ENCODE measurements at regions not wholly inside any gene's neighbourhood (a gene's known extent, or its start where the extent isn't known, plus 50 kb on each side); places are given as distances from the start of the nearest gene placed in this dataset.

GRCh38 chr4:149964001-149964796 is 114.0 kb upstream of the DCLK2 start:
- no peak for DNase-seq (ENCODE audit: low read depth, low spot score)
- no peaks in the 10 kb centered on the region for H3K4me1 ChIP-seq (ENCODE audit: insufficient read depth, insufficient read length)
- no peaks in the 10 kb centered on the region for H3K36me3 ChIP-seq (ENCODE audit: insufficient read depth, insufficient read length, low read length)
- H3K9me3 ChIP-seq (ENCODE audit: insufficient read depth, low read length): no peaks in the 10 kb centered on the region
- TF ChIP-seq SUZ12 (IDR thresholded peaks at IDR 0.05; ENCODE audit: extremely low read depth, insufficient read depth, insufficient read length): no peak
- TF ChIP-seq ZNF274 (IDR thresholded peaks at IDR 0.05; ENCODE audit: low read depth, low read length): no peak
- no peak for TF ChIP-seq YY1 (IDR thresholded peaks at IDR 0.05; ENCODE audit: insufficient read depth, insufficient read length)
- no peak overlapping the region for H3K4me3 ChIP-seq (ENCODE audit: insufficient read length, low read depth)
- H3K27me3 ChIP-seq (ENCODE audit: insufficient read depth, insufficient read length): no peaks in the 10 kb centered on the region
- no peak overlapping the region for H3K9ac ChIP-seq (ENCODE audit: insufficient read length, low read depth)

GRCh38 chr4:149965206-149965605 is 113.0 kb upstream of the DCLK2 start:
- Histone ChIP-seq H3K27me3 (ENCODE audit: insufficient read depth, insufficient read length) (no peaks in the 10 kb centered on the region), H3K36me3 (ENCODE audit: insufficient read depth, insufficient read length, low read length) (no peaks in the 10 kb centered on the region), H3K4me1 (ENCODE audit: insufficient read depth, insufficient read length) (no peaks in the 10 kb centered on the region), H3K4me3 (ENCODE audit: insufficient read length, low read depth) (no peak overlapping the region), H3K9me3 (ENCODE audit: insufficient read depth, low read length) (no peaks in the 10 kb centered on the region), H3K9ac (ENCODE audit: insufficient read length, low read depth) (no peak overlapping the region)
- TF ChIP-seq YY1 (IDR thresholded peaks at IDR 0.05; ENCODE audit: insufficient read depth, insufficient read length) (no peak), SUZ12 (IDR thresholded peaks at IDR 0.05; ENCODE audit: extremely low read depth, insufficient read depth, insufficient read length) (no peak), ZNF274 (IDR thresholded peaks at IDR 0.05; ENCODE audit: low read depth, low read length) (no peak)
- no peak for DNase-seq (ENCODE audit: low read depth, low spot score)

GRCh38 chr4:149972407-149972806 is 105.8 kb upstream of the DCLK2 start:
- Histone ChIP-seq H3K27me3 (ENCODE audit: insufficient read depth, insufficient read length) (no peaks in the 10 kb centered on the region), H3K9ac (ENCODE audit: insufficient read length, low read depth) (no peak overlapping the region), H3K9me3 (ENCODE audit: insufficient read depth, low read length) (no peaks in the 10 kb centered on the region), H3K4me1 (ENCODE audit: insufficient read depth, insufficient read length) (no peaks in the 10 kb centered on the region), H3K4me3 (ENCODE audit: insufficient read length, low read depth) (no peak overlapping the region), H3K36me3 (ENCODE audit: insufficient read depth, insufficient read length, low read length) (no peaks in the 10 kb centered on the region)
- TF ChIP-seq ZNF274 (IDR thresholded peaks at IDR 0.05; ENCODE audit: low read depth, low read length) (no peak), SUZ12 (IDR thresholded peaks at IDR 0.05; ENCODE audit: extremely low read depth, insufficient read depth, insufficient read length) (no peak), YY1 (IDR thresholded peaks at IDR 0.05; ENCODE audit: insufficient read depth, insufficient read length) (no peak)
- no peak for DNase-seq (ENCODE audit: low read depth, low spot score)

- no peak for TF ChIP-seq YY1 (IDR thresholded peaks at IDR 0.05; ENCODE audit: insufficient read depth, insufficient read length)
- no peak for TF ChIP-seq ZNF274 (IDR thresholded peaks at IDR 0.05; ENCODE audit: low read depth, low read length)
- TF ChIP-seq SUZ12 (IDR thresholded peaks at IDR 0.05; ENCODE audit: extremely low read depth, insufficient read depth, insufficient read length): no peak
- Histone ChIP-seq H3K9ac (ENCODE audit: insufficient read length, low read depth) (no peak overlapping the region), H3K36me3 (ENCODE audit: insufficient read depth, insufficient read length, low read length) (no peaks in the 10 kb centered on the region), H3K9me3 (ENCODE audit: insufficient read depth, low read length) (no peaks in the 10 kb centered on the region), H3K4me3 (ENCODE audit: insufficient read length, low read depth) (no peak overlapping the region), H3K27me3 (ENCODE audit: insufficient read depth, insufficient read length) (no peaks in the 10 kb centered on the region), H3K4me1 (ENCODE audit: insufficient read depth, insufficient read length) (no peaks in the 10 kb centered on the region)
- DNase-seq (ENCODE audit: low read depth, low spot score): no peak
These were observed 105.1 kb upstream of the DCLK2 start for GRCh38 chr4:149973181-149973580.

- H3K9ac ChIP-seq (ENCODE audit: insufficient read length, low read depth): no peak overlapping the region
- no peaks in the 10 kb centered on the region for H3K27me3 ChIP-seq (ENCODE audit: insufficient read depth, insufficient read length)
- no peaks in the 10 kb centered on the region for H3K36me3 ChIP-seq (ENCODE audit: insufficient read depth, insufficient read length, low read length)
- no peak for TF ChIP-seq YY1 (IDR thresholded peaks at IDR 0.05; ENCODE audit: insufficient read depth, insufficient read length)
- TF ChIP-seq ZNF274 (IDR thresholded peaks at IDR 0.05; ENCODE audit: low read depth, low read length): no peak
- no peak for TF ChIP-seq SUZ12 (IDR thresholded peaks at IDR 0.05; ENCODE audit: extremely low read depth, insufficient read depth, insufficient read length)
- H3K4me1 ChIP-seq (ENCODE audit: insufficient read depth, insufficient read length): no peaks in the 10 kb centered on the region
- no peaks in the 10 kb centered on the region for H3K9me3 ChIP-seq (ENCODE audit: insufficient read depth, low read length)
- DNase-seq (ENCODE audit: low read depth, low spot score): no peak
- H3K4me3 ChIP-seq (ENCODE audit: insufficient read length, low read depth): no peak overlapping the region
These were observed 103.1 kb upstream of the DCLK2 start for GRCh38 chr4:149975172-149975571.

GRCh38 chr4:149980121-149980682 is 98.0 kb upstream of the DCLK2 start:
- Histone ChIP-seq H3K9me3 (ENCODE audit: insufficient read depth, low read length) (no peaks in the 10 kb centered on the region), H3K27me3 (ENCODE audit: insufficient read depth, insufficient read length) (no peaks in the 10 kb centered on the region), H3K4me3 (ENCODE audit: insufficient read length, low read depth) (no peak overlapping the region), H3K4me1 (ENCODE audit: insufficient read depth, insufficient read length) (no peaks in the 10 kb centered on the region), H3K36me3 (ENCODE audit: insufficient read depth, insufficient read length, low read length) (no peaks in the 10 kb centered on the region), H3K9ac (ENCODE audit: insufficient read length, low read depth) (no peak overlapping the region)
- no peak for TF ChIP-seq ZNF274 (IDR thresholded peaks at IDR 0.05; ENCODE audit: low read depth, low read length)
- no peak for TF ChIP-seq SUZ12 (IDR thresholded peaks at IDR 0.05; ENCODE audit: extremely low read depth, insufficient read depth, insufficient read length)
- TF ChIP-seq YY1 (IDR thresholded peaks at IDR 0.05; ENCODE audit: insufficient read depth, insufficient read length): no peak
- no peak for DNase-seq (ENCODE audit: low read depth, low spot score)

GRCh38 chr4:149980941-149981340 is 97.3 kb upstream of the DCLK2 start:
- Histone ChIP-seq H3K27me3 (ENCODE audit: insufficient read depth, insufficient read length) (no peaks in the 10 kb centered on the region), H3K9me3 (ENCODE audit: insufficient read depth, low read length) (no peaks in the 10 kb centered on the region), H3K4me3 (ENCODE audit: insufficient read length, low read depth) (no peak overlapping the region), H3K36me3 (ENCODE audit: insufficient read depth, insufficient read length, low read length) (no peaks in the 10 kb centered on the region), H3K4me1 (ENCODE audit: insufficient read depth, insufficient read length) (no peaks in the 10 kb centered on the region), H3K9ac (ENCODE audit: insufficient read length, low read depth) (no peak overlapping the region)
- TF ChIP-seq YY1 (IDR thresholded peaks at IDR 0.05; ENCODE audit: insufficient read depth, insufficient read length) (no peak), ZNF274 (IDR thresholded peaks at IDR 0.05; ENCODE audit: low read depth, low read length) (no peak), SUZ12 (IDR thresholded peaks at IDR 0.05; ENCODE audit: extremely low read depth, insufficient read depth, insufficient read length) (no peak)
- peak; percentile 22 for DNase-seq (ENCODE audit: low read depth, low spot score)
